Breast epithelium (tissue), 4 donors: ENCODE measurements at regions not wholly inside any gene's neighbourhood (a gene's known extent, or its start where the extent isn't known, plus 50 kb on each side); places are given as distances from the start of the nearest gene placed in this dataset.

Source experiments
- DNase-seq, 2 donors: peaks; one replicate each; pipeline ENCODE4 v3.0.0-alpha.2; 2019; ENCODE audit warnings: low spot score in 2 of 2
- H3K27ac ChIP-seq, 2 donors: fragments of 200-600 bp; sonication (generic) in 1 of 2; one replicate each; pipeline ENCODE4 v1.5.1; 2016 to 2019; ENCODE audit warnings: mild to moderate bottlenecking in 1 of 2
- H3K27me3 ChIP-seq, 2 donors: fragments of 200-600 bp; sonication (generic) in 1 of 2; one replicate each; pipeline versions ENCODE4 v1.5.1 to v1.6.0; 2017 to 2019; ENCODE audit warnings: control low read depth in 1 of 2, mild to moderate bottlenecking in 1 of 2
- H3K36me3 ChIP-seq: fragments of 200-600 bp; one replicate; pipeline ENCODE4 v1.5.1; 2019
- H3K4me1 ChIP-seq, 2 donors: fragments of 200-600 bp; sonication (generic); one replicate each; pipeline ENCODE4 v1.5.1; 2016 to 2019; ENCODE audit warnings: control low read depth in 1 of 2
- H3K4me3 ChIP-seq, 3 donors: fragments of 200-600 bp; sonication (generic); 1 replicate in 2 of 3; 2 replicates in 1 of 3; pipeline ENCODE4 v1.5.1; 2016 to 2019; ENCODE audit warnings: mild to moderate bottlenecking in 3 of 3, moderate library complexity in 2 of 3
- H3K9me3 ChIP-seq, 2 donors: fragments of 200-600 bp; sonication (generic) in 1 of 2; one replicate each; pipeline ENCODE4 v1.5.1; 2016 to 2019; ENCODE audit warnings: control low read depth in 1 of 2
- POLR2A ChIP-seq: fragments of 450-650 bp; IDR thresholded peaks from one replicate; pipeline ENCODE4 v1.6.1; 2016; ENCODE audit warnings: antibody characterized with exemption, mild to moderate bottlenecking, moderate library complexity
- POLR2AphosphoS5 ChIP-seq, 3 donors: sonication (generic); formaldehyde crosslinking; IDR thresholded peaks; one replicate each; pipeline ENCODE4 v1.6.1; 2017; ENCODE audit warnings: antibody characterized with exemption in 3 of 3
- intact Hi-C: fragments of 100-400 bp; cut with DNase I; formaldehyde crosslinking; loops from one replicate; pipeline ENCODE4 v1.15.1; 2023; ENCODE audit warnings: low total_unique reads
- TF ChIP-seq, protein P1 (sequence below), 3 donors: fragments of 450-650 bp; IDR thresholded peaks; one replicate each; pipeline ENCODE4 v1.5.1; 2016 to 2017; ENCODE audit warnings: antibody characterized with exemption in 3 of 3, mild to moderate bottlenecking in 3 of 3, moderate library complexity in 3 of 3

DNA sequence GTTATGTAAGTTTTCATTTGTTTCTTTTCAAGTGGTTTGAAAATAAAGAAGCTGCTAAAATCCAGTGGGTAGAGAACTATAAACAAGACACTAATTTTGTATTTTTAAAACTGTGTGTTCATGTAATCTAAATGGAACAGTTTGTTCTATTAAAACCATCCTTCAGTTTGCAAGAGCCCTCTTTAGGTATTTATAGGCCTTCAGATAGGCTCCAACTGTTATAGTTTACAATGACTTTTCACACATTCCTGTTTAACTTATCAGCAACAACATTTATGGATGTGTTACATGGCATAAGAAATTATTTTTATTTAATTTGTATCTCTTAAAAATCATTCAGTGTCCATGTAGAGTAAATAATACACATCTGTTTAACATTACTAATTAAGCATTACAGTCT is 126.7 kb upstream of the SLCO6A1 start:
- Histone ChIP-seq H3K36me3 (no peaks in the 10 kb centered on the region), H3K4me3 (no peak overlapping the region), H3K9me3 (no peaks in the 10 kb centered on the region), H3K27me3 (no peaks in the 10 kb centered on the region), H3K4me1 (no peaks in the 10 kb centered on the region), H3K27ac (no peak overlapping the region)
- intact Hi-C loops = no loop called here
- DNase-seq = no peak
- TF ChIP-seq POLR2A (no peak), POLR2AphosphoS5 (IDR thresholded peaks at IDR 0.05) (no peak)
- TF ChIP-seq, protein P1, sequence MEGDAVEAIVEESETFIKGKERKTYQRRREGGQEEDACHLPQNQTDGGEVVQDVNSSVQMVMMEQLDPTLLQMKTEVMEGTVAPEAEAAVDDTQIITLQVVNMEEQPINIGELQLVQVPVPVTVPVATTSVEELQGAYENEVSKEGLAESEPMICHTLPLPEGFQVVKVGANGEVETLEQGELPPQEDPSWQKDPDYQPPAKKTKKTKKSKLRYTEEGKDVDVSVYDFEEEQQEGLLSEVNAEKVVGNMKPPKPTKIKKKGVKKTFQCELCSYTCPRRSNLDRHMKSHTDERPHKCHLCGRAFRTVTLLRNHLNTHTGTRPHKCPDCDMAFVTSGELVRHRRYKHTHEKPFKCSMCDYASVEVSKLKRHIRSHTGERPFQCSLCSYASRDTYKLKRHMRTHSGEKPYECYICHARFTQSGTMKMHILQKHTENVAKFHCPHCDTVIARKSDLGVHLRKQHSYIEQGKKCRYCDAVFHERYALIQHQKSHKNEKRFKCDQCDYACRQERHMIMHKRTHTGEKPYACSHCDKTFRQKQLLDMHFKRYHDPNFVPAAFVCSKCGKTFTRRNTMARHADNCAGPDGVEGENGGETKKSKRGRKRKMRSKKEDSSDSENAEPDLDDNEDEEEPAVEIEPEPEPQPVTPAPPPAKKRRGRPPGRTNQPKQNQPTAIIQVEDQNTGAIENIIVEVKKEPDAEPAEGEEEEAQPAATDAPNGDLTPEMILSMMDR (IDR thresholded peaks at IDR 0.05) = no peak

DNA sequence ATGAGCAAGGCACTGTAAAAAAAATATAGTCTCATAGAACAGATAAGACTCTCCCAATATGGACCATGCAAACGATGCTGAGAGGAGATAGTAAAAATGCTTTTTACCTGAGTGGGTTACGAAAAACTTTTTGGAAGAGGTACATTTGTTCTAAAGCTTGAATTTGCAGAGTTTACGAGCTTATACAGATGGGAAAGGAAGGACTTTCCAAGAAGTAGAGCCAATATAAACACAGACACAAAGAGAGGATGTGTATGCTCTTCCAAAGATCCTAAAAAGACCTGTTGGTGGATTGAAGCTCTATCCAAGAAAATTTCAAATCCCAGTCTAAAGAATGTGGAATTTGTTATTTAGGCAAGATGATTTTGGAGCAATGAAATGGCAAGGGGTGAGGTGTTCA is 127.1 kb upstream of the SLCO6A1 start:
- Histone ChIP-seq H3K4me1 (no peaks in the 10 kb centered on the region), H3K9me3 (no peaks in the 10 kb centered on the region), H3K27ac (no peak overlapping the region), H3K36me3 (no peaks in the 10 kb centered on the region), H3K27me3 (no peaks in the 10 kb centered on the region), H3K4me3 (no peak overlapping the region)
- DNase-seq = no peak
- TF ChIP-seq, protein P1 (IDR thresholded peaks at IDR 0.05) = no peak
- no peak for TF ChIP-seq POLR2AphosphoS5 (IDR thresholded peaks at IDR 0.05)
- no peak for TF ChIP-seq POLR2A
- intact Hi-C loops = no loop called here

DNA sequence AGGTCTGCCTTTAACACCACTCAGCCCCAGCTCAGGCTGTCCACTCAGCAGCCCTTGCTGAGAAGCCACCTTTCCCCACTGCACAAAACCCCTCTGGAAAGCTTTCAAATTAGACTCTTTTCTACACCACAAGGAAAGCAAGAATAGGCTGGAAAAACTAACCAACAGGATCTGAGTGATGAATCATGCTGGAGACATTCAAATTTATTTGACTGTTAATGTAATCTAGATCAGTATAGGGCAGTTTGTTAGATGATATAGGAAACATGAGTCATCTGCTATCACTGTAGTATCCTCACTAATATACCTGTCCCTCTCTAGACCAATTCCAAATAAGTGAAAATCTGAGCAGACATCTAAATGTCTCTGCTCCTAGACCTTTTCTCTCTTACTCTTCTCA is 127.8 kb upstream of the PAM start:
- Histone ChIP-seq H3K4me3 (no peak overlapping the region), H3K36me3 (no peaks in the 10 kb centered on the region), H3K4me1 (no peaks in the 10 kb centered on the region), H3K27me3 (no peaks in the 10 kb centered on the region), H3K9me3 (no peaks in the 10 kb centered on the region), H3K27ac (no peak overlapping the region)
- no peak for DNase-seq
- intact Hi-C loops = no loop called here
- TF ChIP-seq POLR2A (no peak), POLR2AphosphoS5 (IDR thresholded peaks at IDR 0.05) (no peak)
- TF ChIP-seq, protein P1 (IDR thresholded peaks at IDR 0.05) = no peak

DNA sequence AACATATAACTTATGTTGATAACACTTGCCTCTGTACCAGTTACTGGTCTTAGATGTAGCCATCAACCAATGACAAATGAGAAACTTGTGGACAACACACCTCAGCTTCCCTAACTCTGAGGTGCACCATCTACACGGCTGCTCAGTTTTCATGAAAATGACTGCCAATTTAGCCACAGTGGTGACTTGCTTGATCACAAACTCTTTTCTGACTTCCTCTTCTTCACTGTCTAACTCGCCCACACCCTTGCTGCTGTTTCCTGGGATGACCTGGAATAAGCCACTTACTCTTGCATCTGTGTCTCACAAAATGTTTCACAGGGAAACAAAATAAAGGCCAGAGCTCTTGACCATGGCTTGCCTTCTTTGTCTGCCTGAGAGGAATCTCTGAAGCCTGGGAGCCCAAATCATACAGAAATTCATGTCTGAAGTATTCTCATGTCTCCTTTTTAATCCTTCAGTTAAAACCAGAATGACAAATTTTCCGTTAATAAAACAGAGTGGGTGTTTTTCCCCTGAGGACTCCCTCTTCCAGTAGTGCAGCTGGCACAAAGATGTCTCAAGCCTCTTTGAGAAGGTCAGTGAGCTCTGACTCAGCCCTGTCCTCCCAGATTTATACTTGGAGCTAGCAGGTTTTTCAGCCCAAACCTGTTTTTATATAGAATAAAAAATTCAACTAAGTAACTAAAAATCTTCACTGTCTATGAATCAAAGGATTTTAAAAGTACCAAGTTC is 126.5 kb upstream of the PAM start:
- intact Hi-C loops = no loop called here

More for the DNA sequence above, 126.5 kb upstream of the PAM start:
- H3K27me3 ChIP-seq = no peaks in the 10 kb centered on the region
- H3K27ac ChIP-seq = no peak overlapping the region
- H3K4me3 ChIP-seq = no peak overlapping the region
- H3K36me3 ChIP-seq = no peaks in the 10 kb centered on the region
- H3K9me3 ChIP-seq = no peaks in the 10 kb centered on the region
- DNase-seq = no peak
- TF ChIP-seq POLR2A (no peak), POLR2AphosphoS5 (IDR thresholded peaks at IDR 0.05) (no peak)
- TF ChIP-seq, protein P1 (IDR thresholded peaks at IDR 0.05) = no peak
- H3K4me1 ChIP-seq = no peaks in the 10 kb centered on the region
